T-cell (primary cell): ENCODE measurements at regions not wholly inside any gene's neighbourhood (a gene's known extent, or its start where the extent isn't known, plus 50 kb on each side); places are given as distances from the start of the nearest gene placed in this dataset.

ENCODE experiments used
- ATAC-seq, 4 experiments: fragments of 200-7000 bp in 3 of 4; fragments of 150-1000 bp in 1 of 4; cut with Tn5 transposase; replicated peaks in 1 of 4; 1 replicate in 3 of 4; 2 replicates in 1 of 4; pipeline ENCODE4 v1.10.0; 2021; ENCODE audit warnings: moderate library complexity in 3 of 4, mild to moderate bottlenecking in 2 of 4, moderate number of reproducible peaks in 1 of 4
- CTCF ChIA-PET, 2 donors: fragments of 300-600 bp; sonication (Branson Sonifier 250); formaldehyde crosslinking; loops; one replicate each; lab custom pipeline; 2022; ENCODE audit warnings: antibody characterized with exemption in 2 of 2; lab: Charles Lee
- POLR2A ChIA-PET, 2 donors: fragments of 300-600 bp; sonication (Branson Sonifier 250); formaldehyde crosslinking; loops; one replicate each; lab custom pipeline; 2022; ENCODE audit warnings: antibody characterized with exemption in 2 of 2; lab: Charles Lee
- DNase-seq, 35 experiments: peaks; one replicate each; pipeline versions ENCODE4 v3.0.0 to v3.0.0-alpha.2; 2013 to 2023
- H3K27ac ChIP-seq: one replicate; pipeline ENCODE4 v1.5.1; 2013; ENCODE audit warnings: low read length
- H3K27me3 ChIP-seq, 2 experiments: replicated peaks in 1 of 2; 1 replicate in 1 of 2; 2 replicates in 1 of 2; pipeline versions ENCODE4 v1.6.1 to v1.7.0; 2013; ENCODE audit warnings: low read length in 1 of 2, mixed read lengths in 1 of 2; ENCODE audit not compliant: control insufficient read depth in 2 of 2, insufficient read depth in 2 of 2; ENCODE audit errors: extremely low read depth in 1 of 2
- H3K36me3 ChIP-seq, 2 donors: 1 replicate in 1 of 2; 2 replicates in 1 of 2; pipeline versions ENCODE4 v1.6.1 to v1.7.0; 2013; ENCODE audit warnings: low read length in 1 of 2; ENCODE audit not compliant: control insufficient read depth in 2 of 2, insufficient read depth in 1 of 2; ENCODE audit errors: extremely low read depth in 1 of 2
- H3K4me1 ChIP-seq, 2 experiments: 1 replicate in 1 of 2; 2 replicates in 1 of 2; pipeline versions ENCODE4 v1.6.1 to v1.7.0; 2013; ENCODE audit warnings: low read length in 2 of 2, mixed read lengths in 1 of 2; ENCODE audit not compliant: insufficient read depth in 2 of 2, control insufficient read depth in 1 of 2; ENCODE audit errors: extremely low read depth in 1 of 2
- H3K4me3 ChIP-seq, 2 donors: 1 replicate in 1 of 2; 2 replicates in 1 of 2; pipeline versions ENCODE4 v1.5.1 to v1.7.0; 2013; ENCODE audit warnings: mild to moderate bottlenecking in 2 of 2, low read length in 1 of 2, moderate library complexity in 1 of 2; ENCODE audit not compliant: control insufficient read depth in 1 of 2; ENCODE audit errors: extremely low read depth in 1 of 2
- H3K9me3 ChIP-seq: 2 replicates; pipeline ENCODE4 v1.7.0; 2013
- H3K27ac Mint-ChIP-seq, 2 donors: one replicate each; pipeline ENCODE4 v1.8.0; 2020 to 2021; ENCODE audit warnings: mild to moderate bottlenecking in 2 of 2, mixed read lengths in 2 of 2
- H3K27me3 Mint-ChIP-seq, 2 donors: one replicate each; pipeline ENCODE4 v1.8.0; 2021 to 2022; ENCODE audit warnings: mixed read lengths in 2 of 2
- H3K36me3 Mint-ChIP-seq: one replicate; pipeline ENCODE4 v1.8.0; 2021; ENCODE audit warnings: mixed read lengths
- H3K4me1 Mint-ChIP-seq, 3 donors: one replicate each; pipeline ENCODE4 v1.8.0; 2020 to 2022; ENCODE audit warnings: mixed read lengths in 3 of 3, mild to moderate bottlenecking in 1 of 3
- H3K4me3 Mint-ChIP-seq, 3 donors: one replicate each; pipeline ENCODE4 v1.8.0; 2020 to 2022; ENCODE audit warnings: mild to moderate bottlenecking in 3 of 3, mixed read lengths in 3 of 3, moderate library complexity in 3 of 3
- H3K9me3 Mint-ChIP-seq, 3 donors: one replicate each; pipeline ENCODE4 v1.8.0; 2020 to 2022; ENCODE audit warnings: mixed read lengths in 3 of 3
- WGBS: methylation state at CpG from one replicate; pipeline ENCODE4 v1.1.5; 2013; ENCODE audit warnings: missing lambda C conversion rate; ENCODE audit not compliant: insufficient coverage; 5-methylcytosine and 5-hydroxymethylcytosine counted together

GRCh38 chr7:45343746-45344145 is 186.2 kb downstream of the RAMP3 start:
- Histone ChIP-seq H3K27me3 (peaks cover 0 to under 1% of the 10 kb centered on the region in 2 experiments), H3K36me3 (no peaks in the 10 kb centered on the region), H3K4me1 (no peaks in the 10 kb centered on the region), H3K9me3 (no peaks in the 10 kb centered on the region), H3K27ac (no peak overlapping the region), H3K4me3 (no peak overlapping the region)
- Mint-ChIP-seq H3K27me3 (peaks cover 17 to 18% of the 10 kb centered on the region in 2 donors), H3K4me3 (no peak overlapping the region), H3K9me3 (peaks cover 0 to 7% (median 0%) of the 10 kb centered on the region in 3 donors), H3K36me3 (no peaks in the 10 kb centered on the region), H3K27ac (no peak overlapping the region), H3K4me1 (peaks cover 0 to 3% (median 0%) of the 10 kb centered on the region in 3 donors)
- ChIA-PET POLR2A (no interaction called here), CTCF (no interaction called here)
- WGBS, result 35% methylated on average over 2 of the region's 6 CpGs
- ATAC-seq (no peak), DNase-seq (no peak)

GRCh38 chr7:45347804-45348203 is 190.2 kb downstream of the RAMP3 start:
- ChIA-PET CTCF (no interaction called here), POLR2A (no interaction called here)
- Histone ChIP-seq H3K9me3 (no peaks in the 10 kb centered on the region), H3K27me3 (peaks cover 0 to 5% of the 10 kb centered on the region in 2 experiments), H3K4me1 (no peaks in the 10 kb centered on the region), H3K36me3 (no peaks in the 10 kb centered on the region), H3K4me3 (no peak overlapping the region), H3K27ac (no peak overlapping the region)
- Mint-ChIP-seq H3K4me3 (no peak overlapping the region), H3K27me3 (peaks cover 26 to 29% of the 10 kb centered on the region in 2 donors), H3K4me1 (no peaks in the 10 kb centered on the region), H3K36me3 (no peaks in the 10 kb centered on the region), H3K27ac (no peak overlapping the region), H3K9me3 (peaks cover 0 to under 1% (median 0%) of the 10 kb centered on the region in 3 donors)
- no peak for ATAC-seq
- no peak for DNase-seq
- WGBS, result 57% methylated on average over 2 of the region's 2 CpGs

GRCh38 chr7:45349090-45349489 is 191.5 kb downstream of the RAMP3 start:
- no peak overlapping the region for H3K4me3 Mint-ChIP-seq
- ChIA-PET POLR2A (no interaction called here), CTCF (no interaction called here)
- peaks cover 23 to 29% of the 10 kb centered on the region in 2 donors for H3K27me3 Mint-ChIP-seq
- 81% methylated on average over 2 of the region's 4 CpGs for WGBS
- H3K4me3 ChIP-seq, result no peak overlapping the region
- no peaks in the 10 kb centered on the region for H3K4me1 Mint-ChIP-seq
- no peaks in the 10 kb centered on the region for H3K36me3 ChIP-seq
- peaks cover 0 to 5% of the 10 kb centered on the region in 2 experiments for H3K27me3 ChIP-seq
- DNase-seq (no peak), ATAC-seq (no peak)
- no peaks in the 10 kb centered on the region for H3K9me3 Mint-ChIP-seq
- H3K4me1 ChIP-seq, result no peaks in the 10 kb centered on the region
- H3K36me3 Mint-ChIP-seq, result no peaks in the 10 kb centered on the region
- no peaks in the 10 kb centered on the region for H3K9me3 ChIP-seq
- H3K27ac Mint-ChIP-seq, result no peak overlapping the region
- H3K27ac ChIP-seq, result no peak overlapping the region

GRCh38 chr7:45350896-45351295 is 193.3 kb downstream of the RAMP3 start:
- Histone ChIP-seq H3K27ac (no peak overlapping the region), H3K36me3 (no peaks in the 10 kb centered on the region), H3K4me3 (no peak overlapping the region), H3K27me3 (peaks cover 0 to 5% of the 10 kb centered on the region in 2 experiments), H3K4me1 (no peaks in the 10 kb centered on the region), H3K9me3 (no peaks in the 10 kb centered on the region)
- DNase-seq, result no peak
- no peaks in the 10 kb centered on the region for H3K4me1 Mint-ChIP-seq
- H3K27me3 Mint-ChIP-seq, result peaks cover 24 to 29% of the 10 kb centered on the region in 2 donors
- ChIA-PET POLR2A (no interaction called here), CTCF (no interaction called here)
- H3K4me3 Mint-ChIP-seq, result no peak overlapping the region
- no peaks in the 10 kb centered on the region for H3K36me3 Mint-ChIP-seq
- H3K27ac Mint-ChIP-seq, result no peak overlapping the region
- 100% methylated on average over 1 of the region's 3 CpGs for WGBS
- no peak for ATAC-seq
- H3K9me3 Mint-ChIP-seq, result no peaks in the 10 kb centered on the region

- H3K9me3 ChIP-seq, result no peaks in the 10 kb centered on the region
- no peaks in the 10 kb centered on the region for H3K36me3 Mint-ChIP-seq
- H3K27me3 Mint-ChIP-seq, result peaks cover 13 to 15% of the 10 kb centered on the region in 2 donors
- ATAC-seq (no peak), DNase-seq (no peak)
- H3K4me3 Mint-ChIP-seq, result no peak overlapping the region
- no peaks in the 10 kb centered on the region for H3K27me3 ChIP-seq
- H3K4me1 Mint-ChIP-seq, result no peaks in the 10 kb centered on the region
- CTCF ChIA-PET, result no interaction called here
- no peak overlapping the region for H3K27ac Mint-ChIP-seq
- H3K27ac ChIP-seq, result no peak overlapping the region
- H3K9me3 Mint-ChIP-seq, result peaks cover 5 to 10% (median 9%) of the 10 kb centered on the region in 3 donors
- WGBS, result no CpG with 5 or more reads among the region's 3 CpGs
- POLR2A ChIA-PET, result no interaction called here
- no peaks in the 10 kb centered on the region for H3K4me1 ChIP-seq
- no peaks in the 10 kb centered on the region for H3K36me3 ChIP-seq
- H3K4me3 ChIP-seq, result no peak overlapping the region
Observed at GRCh38 chr7:45358287-45358686, 200.7 kb downstream of the RAMP3 start.

- H3K27ac Mint-ChIP-seq, result no peak overlapping the region
- H3K27me3 Mint-ChIP-seq, result peaks cover 13 to 25% of the 10 kb centered on the region in 2 donors
- Histone ChIP-seq H3K9me3 (no peaks in the 10 kb centered on the region), H3K27ac (no peak overlapping the region), H3K4me3 (no peak overlapping the region), H3K27me3 (peaks cover 0 to 8% of the 10 kb centered on the region in 2 experiments), H3K36me3 (no peaks in the 10 kb centered on the region), H3K4me1 (no peaks in the 10 kb centered on the region)
- ChIA-PET CTCF (no interaction called here), POLR2A (no interaction called here)
- ATAC-seq, result no peak
- no CpG with 5 or more reads among the region's 1 CpG for whole genome bisulfite sequencing
- H3K4me3 Mint-ChIP-seq, result no peak overlapping the region
- no peak for DNase-seq
- H3K36me3 Mint-ChIP-seq, result no peaks in the 10 kb centered on the region
- H3K9me3 Mint-ChIP-seq, result peaks cover 5 to 10% (median 9%) of the 10 kb centered on the region in 3 donors
- no peaks in the 10 kb centered on the region for H3K4me1 Mint-ChIP-seq
Observed at GRCh38 chr7:45359250-45359649, 201.7 kb downstream of the RAMP3 start.

- peaks cover 5 to 10% (median 9%) of the 10 kb centered on the region in 3 donors for H3K9me3 Mint-ChIP-seq
- POLR2A ChIA-PET, result no interaction called here
- H3K36me3 ChIP-seq, result no peaks in the 10 kb centered on the region
- 87% methylated on average over 4 of the region's 4 CpGs for WGBS
- H3K4me1 Mint-ChIP-seq, result no peaks in the 10 kb centered on the region
- no peaks in the 10 kb centered on the region for H3K4me1 ChIP-seq
- H3K36me3 Mint-ChIP-seq, result no peaks in the 10 kb centered on the region
- no peak overlapping the region for H3K27ac ChIP-seq
- H3K27me3 Mint-ChIP-seq, result peaks cover 15 to 25% of the 10 kb centered on the region in 2 donors
- no peaks in the 10 kb centered on the region for H3K9me3 ChIP-seq
- H3K4me3 Mint-ChIP-seq, result no peak overlapping the region
- no peak for DNase-seq
- H3K27ac Mint-ChIP-seq, result no peak overlapping the region
- peaks cover 0 to 8% of the 10 kb centered on the region in 2 experiments for H3K27me3 ChIP-seq
- CTCF ChIA-PET, result no interaction called here
- no peak for ATAC-seq
- H3K4me3 ChIP-seq, result no peak overlapping the region
Observed at GRCh38 chr7:45359776-45360175, 202.2 kb downstream of the RAMP3 start.
